ENCODE measurements at regions not wholly inside any gene's neighbourhood (a gene's known extent, or its start where the extent isn't known, plus 50 kb on each side); places are given as distances from the start of the nearest gene placed in this dataset.
"Not testable (repeated sequence)": the region's sequence is repeated elsewhere in the genome, so short reads cannot be mapped to it uniquely, and the experiment has no call there.

GRCh38 chr10:133011882-133012281 lies 69.5 kb upstream of the CFAP46 start:
- peaks cover 0 to 53% (median 13%) of the 10 kb centered on the region in 6 donors for H3K4me1 ChIP-seq
- WGBS, 5 donors, result 90 to 95% (median 91%) methylated on average over 8 to 10 of the region's 10 CpGs
- intact Hi-C loops (cut with DNase I; ENCODE audit: low total_unique reads), result no loop called here
- H3K27me3 ChIP-seq (replicated peaks in 1 of 7), result peaks cover 0 to 20% (median 0%) of the 10 kb centered on the region in 7 donors
- no peaks in the 10 kb centered on the region for H3K9me3 ChIP-seq
- no peaks in the 10 kb centered on the region for H3K36me3 ChIP-seq
- H3K27ac ChIP-seq, result peak overlapping the region in 4 of 8 donors; percentile 70 to 93 (median 88)
- no peak overlapping the region for H3K4me3 ChIP-seq
- TF ChIP-seq POLR2A (IDR thresholded peaks at IDR 0.05) (no peak), POLR2AphosphoS5 (IDR thresholded peaks at IDR 0.05) (no peak)
- TF ChIP-seq, protein P1, sequence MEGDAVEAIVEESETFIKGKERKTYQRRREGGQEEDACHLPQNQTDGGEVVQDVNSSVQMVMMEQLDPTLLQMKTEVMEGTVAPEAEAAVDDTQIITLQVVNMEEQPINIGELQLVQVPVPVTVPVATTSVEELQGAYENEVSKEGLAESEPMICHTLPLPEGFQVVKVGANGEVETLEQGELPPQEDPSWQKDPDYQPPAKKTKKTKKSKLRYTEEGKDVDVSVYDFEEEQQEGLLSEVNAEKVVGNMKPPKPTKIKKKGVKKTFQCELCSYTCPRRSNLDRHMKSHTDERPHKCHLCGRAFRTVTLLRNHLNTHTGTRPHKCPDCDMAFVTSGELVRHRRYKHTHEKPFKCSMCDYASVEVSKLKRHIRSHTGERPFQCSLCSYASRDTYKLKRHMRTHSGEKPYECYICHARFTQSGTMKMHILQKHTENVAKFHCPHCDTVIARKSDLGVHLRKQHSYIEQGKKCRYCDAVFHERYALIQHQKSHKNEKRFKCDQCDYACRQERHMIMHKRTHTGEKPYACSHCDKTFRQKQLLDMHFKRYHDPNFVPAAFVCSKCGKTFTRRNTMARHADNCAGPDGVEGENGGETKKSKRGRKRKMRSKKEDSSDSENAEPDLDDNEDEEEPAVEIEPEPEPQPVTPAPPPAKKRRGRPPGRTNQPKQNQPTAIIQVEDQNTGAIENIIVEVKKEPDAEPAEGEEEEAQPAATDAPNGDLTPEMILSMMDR (IDR thresholded peaks at IDR 0.05 in 8 of 11, conservative IDR thresholded peaks at IDR 0.05 in 3 of 11), result no peak
- no peak for DNase-seq

DNA sequence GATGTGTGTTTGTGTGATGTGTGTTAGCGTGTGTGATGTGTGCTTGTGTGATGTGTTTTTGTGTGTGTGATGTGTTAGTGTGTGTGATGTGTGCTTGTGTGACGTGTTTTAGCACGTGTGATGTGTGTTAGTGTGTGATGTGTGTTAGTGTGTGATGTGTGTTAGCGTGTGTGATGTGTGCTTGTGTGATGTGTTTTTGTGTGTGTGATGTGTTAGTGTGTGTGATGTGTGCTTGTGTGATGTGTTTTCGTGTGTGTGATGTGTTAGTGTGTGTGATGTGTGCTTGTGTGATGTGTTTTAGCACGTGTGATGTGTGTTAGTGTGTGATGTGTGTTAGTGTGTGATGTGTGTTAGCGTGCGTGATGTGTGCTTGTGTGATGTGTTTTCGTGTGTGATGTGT lies 69.0 kb upstream of the CFAP46 start:
- DNase-seq; intact Hi-C loops (cut with DNase I; ENCODE audit: low total_unique reads): not testable (repeated sequence)
- peak overlapping the region in 2 of 8 donors; percentile 91 to 93 for H3K27ac ChIP-seq

GRCh38 chr10:133010843-133011179 lies 68.4 kb upstream of the CFAP46 start:
- H3K4me3 ChIP-seq; H3K27ac ChIP-seq; H3K36me3 ChIP-seq; DNase-seq; H3K9me3 ChIP-seq; intact Hi-C loops (cut with DNase I; ENCODE audit: low total_unique reads): not testable (repeated sequence)
- WGBS, 5 donors, result 86 to 94% (median 93%) methylated on average over 6 of the region's 6 CpGs
- peaks cover 0 to 53% (median 13%) of the 10 kb centered on the region in 6 donors for H3K4me1 ChIP-seq
- H3K27me3 ChIP-seq (replicated peaks in 1 of 7), result peaks cover 0 to 12% (median 0%) of the 10 kb centered on the region in 7 donors

More for the DNA sequence above, 69.0 kb upstream of the CFAP46 start:
- Histone ChIP-seq H3K27me3 (replicated peaks in 1 of 7) (peaks cover 0 to 18% (median 0%) of the 10 kb centered on the region in 7 donors), H3K4me1 (peaks cover 0 to 53% (median 13%) of the 10 kb centered on the region in 6 donors)
- not testable (repeated sequence) for H3K9me3 ChIP-seq, H3K36me3 ChIP-seq, H3K4me3 ChIP-seq
- WGBS, 5 donors, result 82 to 91% (median 83%) methylated on average over 9 of the region's 9 CpGs

DNA sequence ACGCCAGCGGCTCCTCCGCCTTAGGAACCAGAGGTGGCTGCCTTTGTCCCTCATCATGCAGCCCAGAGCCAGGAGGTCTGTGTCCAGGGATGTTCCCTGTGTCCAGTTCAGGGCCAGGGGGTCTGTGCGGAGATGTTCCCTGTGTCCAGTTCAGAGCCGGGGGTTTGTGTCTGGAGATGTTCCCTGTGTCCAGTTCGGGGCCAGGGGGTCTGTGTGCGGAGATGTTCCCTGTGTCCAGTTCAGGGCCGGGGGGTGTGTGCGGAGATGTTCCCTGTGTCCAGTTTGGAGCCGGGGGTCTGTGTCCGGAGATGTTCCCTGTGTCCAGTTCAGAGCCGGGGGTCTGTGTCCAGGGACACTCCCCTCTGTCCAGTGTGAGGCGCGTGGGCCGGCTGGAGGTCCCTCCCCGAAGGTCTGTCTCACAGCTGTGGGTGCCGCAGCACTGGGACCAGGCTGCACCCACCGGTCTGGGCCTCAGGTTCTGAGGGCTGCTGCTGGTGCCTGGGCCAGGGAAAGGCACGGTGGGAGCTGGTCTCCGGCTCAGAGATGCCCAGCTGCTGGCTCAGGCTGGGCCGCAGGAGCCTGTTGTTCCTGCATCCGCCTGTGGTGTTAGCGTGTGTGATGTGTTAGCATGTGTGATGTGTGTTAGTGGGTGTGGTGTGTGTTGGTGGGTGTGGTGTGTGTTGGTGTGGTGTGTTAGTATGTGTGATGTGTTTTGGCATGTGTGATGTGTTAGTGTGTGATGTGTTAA lies 67.9 kb upstream of the CFAP46 start:
- Histone ChIP-seq H3K4me1 (peaks cover 0 to 53% (median 13%) of the 10 kb centered on the region in 6 donors), H3K36me3 (no peaks in the 10 kb centered on the region), H3K27ac (peak overlapping the region in 6 of 8 donors; percentile 23 to 84 (median 66)), H3K4me3 (peak overlapping the region in 2 of 8 donors; percentile 4 to 32), H3K9me3 (no peaks in the 10 kb centered on the region), H3K27me3 (replicated peaks in 1 of 7) (peaks cover 0 to 11% (median 0%) of the 10 kb centered on the region in 7 donors)
- TF ChIP-seq, protein P1 (IDR thresholded peaks at IDR 0.05 in 8 of 11, conservative IDR thresholded peaks at IDR 0.05 in 3 of 11), result no peak
- TF ChIP-seq POLR2A (IDR thresholded peaks at IDR 0.05), result no peak
- no peak for TF ChIP-seq POLR2AphosphoS5 (IDR thresholded peaks at IDR 0.05)
- WGBS, 5 donors, result 76 to 90% (median 88%) methylated on average over 17 to 23 of the region's 23 CpGs
- intact Hi-C loops (cut with DNase I; ENCODE audit: low total_unique reads), result no loop called here
- no peak for DNase-seq

DNA sequence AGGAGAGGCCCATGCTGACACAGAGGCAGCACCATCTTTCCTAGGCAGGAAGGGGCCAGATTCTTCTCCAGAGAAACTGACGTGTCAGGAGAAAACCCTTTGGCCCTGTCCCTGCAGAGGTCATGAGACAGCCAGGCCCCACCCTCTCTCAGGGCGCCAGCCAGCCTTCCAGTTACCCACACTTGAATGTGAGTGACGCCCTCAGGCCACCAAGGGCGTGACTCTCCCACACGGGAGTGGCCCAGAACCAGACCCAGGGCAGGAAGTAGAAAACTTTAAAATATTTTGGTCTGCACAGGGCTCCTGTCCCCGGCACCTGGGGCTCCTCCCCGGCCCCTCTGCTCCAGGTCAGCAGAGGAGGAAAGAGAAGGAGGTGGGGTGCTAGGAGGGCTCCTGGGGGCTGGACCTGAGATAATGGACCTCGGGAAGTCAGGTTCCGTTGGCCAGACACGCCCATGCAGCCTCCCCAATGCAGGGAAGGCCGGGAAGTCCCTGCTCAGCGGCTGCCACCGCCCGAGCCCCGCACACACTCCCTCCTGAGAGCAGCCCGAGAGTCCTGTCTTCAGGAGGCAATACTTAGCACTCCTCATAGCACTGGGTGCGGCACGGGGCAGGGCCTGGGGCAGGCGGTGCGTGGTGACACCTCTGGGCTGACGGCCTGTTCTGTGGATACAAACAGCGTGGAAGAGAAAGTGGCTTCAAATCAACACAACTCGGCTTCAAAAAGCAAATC lies 67.0 kb upstream of the CFAP46 start:
- peak; percentile 90 for DNase-seq
- WGBS, 5 donors, result 37 to 56% (median 51%) methylated on average over 12 to 23 of the region's 23 CpGs
- Histone ChIP-seq H3K36me3 (no peaks in the 10 kb centered on the region), H3K4me3 (peak overlapping the region in 2 of 8 donors; percentile 4 to 32), H3K27ac (peak overlapping the region in 6 of 8 donors; percentile 23 to 84 (median 66)), H3K27me3 (replicated peaks in 1 of 7) (peaks cover 0 to 3% (median 0%) of the 10 kb centered on the region in 7 donors), H3K4me1 (peaks cover 0 to 46% (median 13%) of the 10 kb centered on the region in 6 donors), H3K9me3 (no peaks in the 10 kb centered on the region)
- intact Hi-C loops (cut with DNase I; ENCODE audit: low total_unique reads), result no loop called here
- TF ChIP-seq, protein P1 (IDR thresholded peaks at IDR 0.05 in 8 of 11, conservative IDR thresholded peaks at IDR 0.05 in 3 of 11), result no peak
- peak; percentile 41 to 67 (median 61) for TF ChIP-seq POLR2AphosphoS5 (IDR thresholded peaks at IDR 0.05)

Data from spleen (tissue), 11 donors.